ENCODE measurements at regions not wholly inside any gene's neighbourhood (a gene's known extent, or its start where the extent isn't known, plus 50 kb on each side); places are given as distances from the start of the nearest gene placed in this dataset.

- TF ChIP-seq POLR2AphosphoS5 (IDR thresholded peaks at IDR 0.05; ENCODE audit: borderline replicate concordance, low read depth, low read length) (no peak), EZH2 (IDR thresholded peaks at IDR 0.05) (no peak), FOXP2 (optimal IDR thresholded peaks at IDR 0.05; ENCODE audit: control extremely low read depth, extremely low read length, insufficient read depth) (no peak)
Measured at GRCh38 chr7:131956864-131957263, 400.4 kb upstream of the PODXL start.
